HG03354 (cell line): ENCODE measurements at regions not wholly inside any gene's neighbourhood (a gene's known extent, or its start where the extent isn't known, plus 50 kb on each side); places are given as distances from the start of the nearest gene placed in this dataset.

Experiments used
- ATAC-seq: cut with Tn5 transposase; IDR thresholded peaks from one replicate; pipeline ENCODE4 v1.9.1; 2021; ENCODE audit warnings: mild to moderate bottlenecking; ENCODE audit not compliant: unreplicated experiment, poor library complexity, severe bottlenecking

- no peak for ATAC-seq
Measured at GRCh38 chr4:62849696-62850095, 1559.6 kb downstream of the TECRL start.

- no peak for ATAC-seq
Measured at GRCh38 chr4:62835631-62836030, 1573.6 kb downstream of the TECRL start.

GRCh38 chr4:62822306-62822705 is 1586.9 kb downstream of the TECRL start:
- ATAC-seq: no peak

GRCh38 chr4:62816566-62816965 is 1592.7 kb downstream of the TECRL start:
- no peak for ATAC-seq

GRCh38 chr4:62814510-62815047 is 1594.7 kb downstream of the TECRL start:
- no peak for ATAC-seq

- ATAC-seq: no peak
Measured at GRCh38 chr4:62806816-62807215, 1602.4 kb downstream of the TECRL start.

GRCh38 chr4:62804075-62804474 is 1603.9 kb downstream of the ADGRL3 start:
- ATAC-seq: no peak

- no peak for ATAC-seq
Measured at GRCh38 chr4:62797221-62797620, 1597.1 kb downstream of the ADGRL3 start.

GRCh38 chr4:62791386-62791785 is 1591.3 kb downstream of the ADGRL3 start:
- ATAC-seq: no peak

GRCh38 chr4:62771983-62772557 is 1571.9 kb downstream of the ADGRL3 start:
- no peak for ATAC-seq

- no peak for ATAC-seq
Measured at GRCh38 chr4:62740296-62740695, 1540.2 kb downstream of the ADGRL3 start.

- ATAC-seq: no peak
Measured at GRCh38 chr4:62717154-62717553, 1517.0 kb downstream of the ADGRL3 start.

- no peak for ATAC-seq
Measured at GRCh38 chr4:62711575-62711974, 1511.4 kb downstream of the ADGRL3 start.

GRCh38 chr4:62709618-62710252 is 1509.6 kb downstream of the ADGRL3 start:
- ATAC-seq: no peak

- ATAC-seq: no peak
Measured at GRCh38 chr4:62706423-62706822, 1506.3 kb downstream of the ADGRL3 start.

- no peak for ATAC-seq
Measured at GRCh38 chr4:62683799-62684566, 1483.9 kb downstream of the ADGRL3 start.

- ATAC-seq: no peak
Measured at GRCh38 chr4:62676962-62677361, 1476.8 kb downstream of the ADGRL3 start.

- ATAC-seq: no peak
Measured at GRCh38 chr4:62670514-62670913, 1470.4 kb downstream of the ADGRL3 start.

- no peak for ATAC-seq
Measured at GRCh38 chr4:62661821-62662220, 1461.7 kb downstream of the ADGRL3 start.

GRCh38 chr4:62656006-62656405 is 1455.9 kb downstream of the ADGRL3 start:
- ATAC-seq: no peak

GRCh38 chr4:62644372-62644771 is 1444.2 kb downstream of the ADGRL3 start:
- no peak for ATAC-seq
